GM21526 (cell line): ENCODE measurements at regions not wholly inside any gene's neighbourhood (a gene's known extent, or its start where the extent isn't known, plus 50 kb on each side); places are given as distances from the start of the nearest gene placed in this dataset.
A peak's percentile ranks its signal among the peaks of the same experiment; 100 is the strongest.

Experiments used
- ATAC-seq: cut with Tn5 transposase; IDR thresholded peaks from one replicate; pipeline ENCODE4 v1.9.1; 2021; ENCODE audit warnings: moderate library complexity; ENCODE audit not compliant: unreplicated experiment, low FRiP score

DNA sequence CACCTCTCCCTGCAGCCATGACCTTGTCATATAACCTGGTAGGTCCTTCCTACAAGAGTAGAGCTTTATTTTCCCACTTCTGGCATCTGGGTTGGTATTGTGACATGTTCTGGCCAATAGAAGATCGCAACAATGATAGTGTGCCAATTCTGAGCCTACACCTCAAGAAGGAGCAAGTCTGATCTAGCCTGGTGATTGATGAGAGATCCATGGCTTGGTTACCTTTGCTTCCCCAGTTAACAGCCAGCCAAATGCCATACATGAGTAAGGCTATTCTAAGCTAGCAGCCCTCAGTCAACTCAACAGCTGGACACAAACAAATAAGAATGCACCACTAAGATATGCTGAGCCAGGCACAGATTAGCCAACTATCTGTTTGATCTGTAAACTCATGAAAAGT, 226.7 kb downstream of the LMO4 start:
- no peak for ATAC-seq

GRCh38 chr1:87556326-87556725, 227.6 kb downstream of the LMO4 start:
- no peak for ATAC-seq

DNA sequence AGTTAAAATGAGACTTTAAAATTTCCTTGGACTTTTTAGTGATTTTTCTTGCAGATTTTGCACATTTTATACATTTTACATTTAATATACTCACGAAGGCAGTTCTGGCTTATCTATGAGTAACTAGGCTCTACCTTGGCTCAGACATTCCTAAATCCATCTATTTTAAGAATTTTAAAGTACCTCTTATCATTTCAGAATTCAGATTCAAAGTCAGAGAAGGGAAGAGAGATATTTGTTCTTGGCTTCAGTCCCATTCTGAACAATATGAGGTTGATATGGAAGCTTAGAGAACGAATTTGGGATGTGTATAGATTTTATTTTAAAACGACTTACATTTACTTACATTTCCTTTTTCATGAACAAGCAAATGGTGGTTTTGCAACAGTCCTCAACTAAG, 230.2 kb downstream of the LMO4 start:
- no peak for ATAC-seq

GRCh38 chr1:87560137-87560536, 231.5 kb downstream of the LMO4 start:
- no peak for ATAC-seq

- no peak for ATAC-seq
Observed at GRCh38 chr1:87560601-87561360, 232.1 kb downstream of the LMO4 start.

- no peak for ATAC-seq
Observed at GRCh38 chr1:87563211-87563610, 234.5 kb downstream of the LMO4 start.

DNA sequence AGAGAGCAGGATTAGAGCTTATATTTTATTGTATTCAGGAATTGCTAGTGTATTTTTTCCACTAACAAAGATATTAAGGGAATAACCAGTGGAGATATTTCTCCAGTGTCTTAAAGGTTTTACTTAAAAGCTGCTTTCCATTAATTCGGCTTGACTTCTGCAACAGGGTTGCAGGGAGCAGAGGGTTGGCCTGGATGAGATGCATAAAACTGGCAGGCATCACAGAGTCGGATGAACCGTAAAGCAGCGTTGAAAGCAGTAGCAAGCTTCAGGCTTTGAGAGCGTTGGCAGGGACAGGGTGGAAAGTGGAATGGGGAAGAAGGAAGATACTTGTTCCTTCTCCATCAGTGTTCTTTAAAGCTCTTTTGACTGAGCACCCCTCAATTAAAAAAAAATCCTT, 237.2 kb downstream of the LMO4 start:
- no peak for ATAC-seq

GRCh38 chr1:87568005-87568404, 239.3 kb downstream of the LMO4 start:
- no peak for ATAC-seq

GRCh38 chr1:87568911-87569310, 240.2 kb downstream of the LMO4 start:
- ATAC-seq, result no peak

GRCh38 chr1:87572008-87572407, 243.3 kb downstream of the LMO4 start:
- ATAC-seq, result no peak

DNA sequence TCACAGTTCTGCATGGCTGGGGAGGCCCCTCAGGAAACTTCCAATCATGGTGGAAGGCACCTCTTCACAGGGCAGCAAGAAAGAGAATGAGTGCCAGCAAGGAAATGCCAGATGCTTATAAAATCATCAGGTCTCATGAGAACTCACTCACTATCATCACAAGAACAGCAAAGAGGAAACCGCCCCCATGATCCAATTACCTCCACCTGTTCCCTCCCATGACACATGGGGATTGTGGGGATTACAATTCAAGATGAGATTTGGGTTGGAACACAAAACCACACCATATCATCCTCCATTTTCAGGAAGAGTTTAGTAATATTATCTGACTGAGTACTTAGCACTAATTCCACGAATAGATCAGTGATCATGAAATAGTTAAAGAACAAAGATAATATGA, 244.2 kb downstream of the LMO4 start:
- ATAC-seq, result no peak

- no peak for ATAC-seq
Observed at GRCh38 chr1:87575528-87575927, 246.8 kb downstream of the LMO4 start.

DNA sequence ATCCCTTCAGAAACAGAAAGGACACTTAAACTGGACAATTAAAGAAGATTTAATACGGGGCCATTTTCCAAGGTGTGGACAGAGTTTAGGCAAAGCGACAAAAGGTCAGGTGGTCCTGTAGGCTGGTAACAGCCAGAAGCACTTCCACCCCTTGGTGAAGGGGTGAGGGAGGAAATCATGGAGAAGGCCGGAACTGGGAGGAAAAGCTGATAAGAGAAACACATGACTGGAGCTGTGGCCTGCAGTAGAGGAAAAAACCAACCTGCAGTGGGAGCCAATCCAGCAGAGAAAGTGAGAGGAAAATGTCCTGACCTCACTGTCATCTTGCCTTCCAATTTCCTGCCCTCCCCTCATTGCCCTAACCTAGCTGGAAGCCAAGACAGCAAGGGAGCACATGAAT, 249.8 kb downstream of the LMO4 start:
- ATAC-seq, result no peak

GRCh38 chr1:87583459-87583858, 254.8 kb downstream of the LMO4 start:
- ATAC-seq, result no peak

DNA sequence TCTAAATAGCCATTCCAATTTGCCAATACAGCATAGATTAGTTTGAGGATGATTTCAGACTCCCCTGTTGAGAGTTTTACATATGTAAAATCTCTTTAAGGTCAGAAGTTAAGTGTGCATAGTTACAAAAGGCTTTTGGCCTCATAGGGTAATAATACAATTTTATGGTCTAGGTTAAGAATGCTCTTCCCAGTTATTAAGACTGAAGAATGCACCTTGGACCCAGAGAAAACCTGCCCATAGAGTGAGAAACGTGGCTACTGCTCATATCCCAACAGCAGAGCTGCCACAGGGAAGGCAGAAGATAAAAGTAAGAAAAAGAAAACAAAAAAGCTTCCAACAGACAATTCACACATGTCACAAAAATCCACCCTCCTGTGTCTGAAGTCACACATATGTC, 255.9 kb downstream of the LMO4 start:
- ATAC-seq, result no peak

DNA sequence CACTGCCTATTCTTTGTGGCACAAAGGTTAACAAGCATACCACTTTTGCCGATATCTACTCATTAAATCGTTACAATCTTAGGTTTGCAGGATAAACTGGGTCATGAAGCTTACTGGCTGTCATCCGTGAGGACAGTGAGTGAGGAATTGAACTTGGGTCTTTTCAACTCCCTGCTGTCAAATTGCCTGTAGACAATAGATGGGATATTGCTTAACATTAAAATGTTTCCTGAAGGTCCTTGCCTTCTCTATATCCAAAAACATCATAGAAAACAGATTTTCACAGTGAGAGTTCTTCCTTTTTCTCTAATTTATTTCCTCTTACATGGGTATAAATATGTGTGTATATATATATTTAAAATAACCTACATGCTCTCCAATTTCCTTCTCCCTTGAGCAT, 257.8 kb downstream of the LMO4 start:
- ATAC-seq, result no peak

- ATAC-seq, result peak; percentile 70
Observed at GRCh38 chr1:87588495-87588894, 259.8 kb downstream of the LMO4 start.

DNA sequence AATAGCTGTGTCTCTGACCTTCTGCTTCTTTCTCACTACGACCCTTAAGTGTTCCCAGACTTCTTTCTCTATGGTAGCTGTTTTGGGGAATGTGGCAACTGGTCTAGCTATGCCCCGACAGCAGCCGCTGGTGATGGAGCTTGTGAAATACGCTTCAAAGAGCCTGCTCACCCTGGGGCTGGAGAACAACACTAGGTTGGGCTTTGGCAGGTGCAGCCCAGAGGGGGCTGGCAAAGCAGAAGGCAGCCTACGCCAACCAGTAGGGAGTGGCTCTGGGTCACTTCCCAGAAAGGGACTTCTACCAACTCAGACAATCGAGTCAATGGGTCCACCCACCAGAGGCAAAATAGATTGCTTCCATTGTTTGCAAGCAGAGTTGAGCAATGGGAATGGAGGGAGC, 262.8 kb downstream of the LMO4 start:
- no peak for ATAC-seq

GRCh38 chr1:87592156-87592555, 263.5 kb downstream of the LMO4 start:
- peak; percentile 87 for ATAC-seq

DNA sequence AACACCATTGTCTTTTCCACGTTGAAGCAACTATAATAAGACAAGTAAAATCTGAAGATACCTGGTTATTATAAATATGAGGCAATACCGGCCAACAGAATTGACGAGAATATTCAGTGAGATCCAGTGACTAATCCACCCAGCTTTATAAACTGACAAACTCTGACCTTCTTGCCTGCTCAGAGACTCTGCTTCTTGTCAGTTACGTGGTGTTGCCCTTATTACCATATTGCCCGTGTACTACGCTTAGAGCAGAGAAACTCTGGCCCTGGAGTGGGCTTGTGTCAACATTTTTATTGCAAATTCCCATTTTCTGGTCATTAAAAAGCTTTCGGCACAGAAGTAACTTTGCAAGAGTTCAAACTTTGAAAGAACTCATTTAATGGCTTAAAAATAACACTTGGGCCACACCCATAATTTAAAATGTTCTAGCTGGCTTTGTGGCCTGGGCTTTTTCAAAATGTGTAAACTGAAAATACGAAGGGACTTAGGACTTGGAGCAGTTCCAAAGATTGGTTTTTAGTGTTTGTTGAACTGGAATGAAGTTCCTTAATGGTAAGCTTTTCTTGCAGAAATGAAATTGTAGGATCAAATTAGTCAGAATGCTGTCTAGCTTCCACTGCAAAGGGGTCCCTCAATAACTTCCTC, 266.2 kb downstream of the LMO4 start:
- no peak for ATAC-seq

- ATAC-seq, result no peak
Observed at GRCh38 chr1:87595384-87595781, 266.7 kb downstream of the LMO4 start.

DNA sequence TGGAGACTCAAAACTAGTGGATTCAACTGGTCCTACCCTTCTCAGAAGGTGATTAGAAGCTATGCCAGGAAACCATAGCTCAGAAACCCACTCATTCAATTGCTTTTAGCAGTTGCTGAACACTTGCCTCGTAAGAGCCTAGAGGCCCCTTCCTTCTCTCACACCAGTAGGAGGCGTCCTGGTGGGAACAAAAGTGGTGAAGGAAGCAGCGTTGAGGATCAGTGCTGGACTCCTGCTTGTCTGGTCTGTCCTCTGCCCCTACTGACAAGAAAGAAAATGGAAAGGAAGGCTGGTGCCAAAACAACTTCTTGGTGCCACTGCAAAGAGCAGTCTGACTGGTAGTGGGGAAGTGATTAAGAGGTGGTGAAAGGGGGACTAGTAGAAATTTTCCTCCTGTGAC, 269.7 kb downstream of the LMO4 start:
- ATAC-seq, result no peak
